ENCODE measurements at regions not wholly inside any gene's neighbourhood (a gene's known extent, or its start where the extent isn't known, plus 50 kb on each side); places are given as distances from the start of the nearest gene placed in this dataset.

GRCh38 chr1:222896630-222897526, 82.0 kb downstream of the DISP1 start:
- no peak overlapping the region for H3K4ac ChIP-seq (ENCODE audit: low read depth, low read length)
- no peaks in the 10 kb centered on the region for H3K4me1 ChIP-seq (ENCODE audit: control insufficient read depth, insufficient read depth, low read length)
- intact Hi-C loops (cut with micrococcal nuclease), result no loop called here
- H3K9ac ChIP-seq (ENCODE audit: low read depth, low read length), result no peak overlapping the region
- H3K9me3 ChIP-seq (ENCODE audit: control insufficient read depth, insufficient read depth, low read length), result no peaks in the 10 kb centered on the region
- H2BK20ac ChIP-seq (ENCODE audit: low read depth, low read length), result no peak overlapping the region
- no peaks in the 10 kb centered on the region for H3K9me1 ChIP-seq (ENCODE audit: insufficient read depth, low read length)
- peak overlapping the region; percentile 48 for H3K4me2 ChIP-seq (ENCODE audit: low read depth, low read length)
- no peak overlapping the region for H3K4me3 ChIP-seq (ENCODE audit: insufficient read depth, low read depth, low read length)
- H3K23ac ChIP-seq (ENCODE audit: low read depth, low read length), result no peak overlapping the region
- H4K20me1 ChIP-seq (ENCODE audit: insufficient read depth, low read length), result no peaks in the 10 kb centered on the region
- ATAC-seq (ENCODE audit: low read depth) (no peak), DNase-seq (peak; percentile 53)
- H4K8ac ChIP-seq (ENCODE audit: low read depth in 2 of 2, low read length in 2 of 2), result no peak overlapping the region
- TF ChIP-seq RCOR1 (IDR thresholded peaks at IDR 0.05; ENCODE audit: insufficient replicate concordance, low read length) (no peak), CEBPB (IDR thresholded peaks at IDR 0.05; ENCODE audit: low read depth, low read length) (no peak), FOS (IDR thresholded peaks at IDR 0.05; ENCODE audit: low read depth, low read length) (no peak), USF2 (IDR thresholded peaks at IDR 0.05; ENCODE audit: low read depth, low read length) (no peak), BHLHE40 (IDR thresholded peaks at IDR 0.05; ENCODE audit: low read depth, low read length) (no peak)
- no peaks in the 10 kb centered on the region for H3K36me3 ChIP-seq (ENCODE audit: control insufficient read depth, insufficient read depth, low read length)
- H3K27ac ChIP-seq (ENCODE audit: insufficient read depth, low read length), result no peak overlapping the region
- no peak overlapping the region; the same call in 1 of the 2 replicates for H3K18ac ChIP-seq (ENCODE audit: low read depth, low read length)
- no peak overlapping the region for H2BK15ac ChIP-seq (ENCODE audit: low read depth, low read length)
- dilution Hi-C loops (cut with HindIII; ENCODE audit: low sequenced_read_pairs, unreplicated experiment), result no loop called here
- no peak overlapping the region for H2BK5ac ChIP-seq (ENCODE audit: low read depth, low read length, poor library complexity, severe bottlenecking)
- H3K79me1 ChIP-seq (ENCODE audit: low read depth in 1 of 2, low read length in 2 of 2), result no peaks in the 10 kb centered on the region
- ChIA-PET POLR2A (ENCODE audit: unreplicated experiment) (no interaction called here), CTCF (no interaction called here)
- no peak overlapping the region for H3K14ac ChIP-seq (replicated peaks; ENCODE audit: low read depth, low read length)
- no peak overlapping the region for H3K56ac ChIP-seq (ENCODE audit: extremely low read depth, insufficient read depth, low read length)
- WGBS, 2 experiments (ENCODE audit: extremely low coverage in 2 of 2, insufficient read length in 1 of 2), result no CpG with 5 or more reads among the region's 3 CpGs
- in situ Hi-C loops (cut with MboI; ENCODE audit: low sequenced_read_pairs), result no loop called here
- no peak overlapping the region for H2AK9ac ChIP-seq (replicated peaks; ENCODE audit: low read depth, low read length, poor library complexity)
- no peak overlapping the region for H2AK5ac ChIP-seq (ENCODE audit: low read depth, low read length)
- H4K5ac ChIP-seq (ENCODE audit: low read depth, low read length), result no peak overlapping the region
- no peak overlapping the region for H2BK120ac ChIP-seq (ENCODE audit: low read depth, low read length)
- H4K91ac ChIP-seq (ENCODE audit: insufficient read depth, low read depth, low read length), result no peak overlapping the region
- no peaks in the 10 kb centered on the region for H3K27me3 ChIP-seq (ENCODE audit: control insufficient read depth, insufficient read depth, low read length)
- no peak overlapping the region for H2AFZ ChIP-seq (replicated peaks; ENCODE audit: low read length, poor library complexity)
- no TSS peak for BruUV-seq (replicated peaks)
